GM19467 (cell line): ENCODE measurements at regions not wholly inside any gene's neighbourhood (a gene's known extent, or its start where the extent isn't known, plus 50 kb on each side); places are given as distances from the start of the nearest gene placed in this dataset.
"Not testable (repeated sequence)": the region's sequence is repeated elsewhere in the genome, so short reads cannot be mapped to it uniquely, and the experiment has no call there.

Experiments used
- ATAC-seq: cut with Tn5 transposase; IDR thresholded peaks from one replicate; pipeline ENCODE4 v1.9.1; 2021; ENCODE audit warnings: mild to moderate bottlenecking, moderate library complexity; ENCODE audit not compliant: unreplicated experiment

GRCh38 chr9:97772145-97772544 lies 75.0 kb upstream of the XPA start:
- ATAC-seq: no peak

GRCh38 chr9:97773091-97773490 lies 76.0 kb upstream of the XPA start:
- ATAC-seq: no peak

- no peak for ATAC-seq
These were observed 76.6 kb upstream of the XPA start for GRCh38 chr9:97773723-97774122.

GRCh38 chr9:97774673-97775072 lies 77.5 kb upstream of the XPA start:
- no peak for ATAC-seq

GRCh38 chr9:97778740-97779139 lies 74.3 kb upstream of the FOXE1 start:
- ATAC-seq: not testable (repeated sequence)

GRCh38 chr9:97779608-97780007 lies 73.4 kb upstream of the FOXE1 start:
- ATAC-seq: no peak

GRCh38 chr9:97781902-97782301 lies 71.1 kb upstream of the FOXE1 start:
- ATAC-seq: no peak

- no peak for ATAC-seq
These were observed 66.7 kb upstream of the FOXE1 start for GRCh38 chr9:97786341-97786740.

GRCh38 chr9:97787551-97787950 lies 65.5 kb upstream of the FOXE1 start:
- no peak for ATAC-seq

GRCh38 chr9:97788763-97789663 lies 64.0 kb upstream of the FOXE1 start:
- ATAC-seq: no peak

- no peak for ATAC-seq
These were observed 62.5 kb upstream of the FOXE1 start for GRCh38 chr9:97790542-97790941.

- ATAC-seq: no peak
These were observed 61.5 kb upstream of the FOXE1 start for GRCh38 chr9:97791542-97791941.

- ATAC-seq: no peak
These were observed 60.0 kb upstream of the FOXE1 start for GRCh38 chr9:97793067-97793466.

- ATAC-seq: no peak
These were observed 58.4 kb upstream of the FOXE1 start for GRCh38 chr9:97794666-97795065.

GRCh38 chr9:97796176-97796575 lies 56.9 kb upstream of the FOXE1 start:
- ATAC-seq: not testable (repeated sequence)

GRCh38 chr9:97801180-97801579 lies 51.8 kb upstream of the FOXE1 start:
- ATAC-seq: no peak

GRCh38 chr9:97802276-97802675 lies 50.8 kb upstream of the FOXE1 start:
- no peak for ATAC-seq

- peak; percentile 78 for ATAC-seq
These were observed 49.6 kb upstream of the FOXE1 start for GRCh38 chr9:97803167-97804058.
